ENCODE measurements at regions not wholly inside any gene's neighbourhood (a gene's known extent, or its start where the extent isn't known, plus 50 kb on each side); places are given as distances from the start of the nearest gene placed in this dataset.
A peak's percentile ranks its signal among the peaks of the same experiment; 100 is the strongest.

GRCh38 chr9:87111010-87111409 is 163.7 kb upstream of the GAS1 start:
- no peak for TF ChIP-seq CTCF (IDR thresholded peaks at IDR 0.05; ENCODE audit: low read length, missing control alignments)
- H3K4me3 ChIP-seq (replicated peaks; ENCODE audit: low read depth, low read length), result no peak overlapping the region
- DNase-seq (ENCODE audit: low read depth), result no peak

- DNase-seq (ENCODE audit: low read depth), result peak; percentile 62
- no peak for TF ChIP-seq CTCF (IDR thresholded peaks at IDR 0.05; ENCODE audit: low read length, missing control alignments)
- no peak overlapping the region for H3K4me3 ChIP-seq (replicated peaks; ENCODE audit: low read depth, low read length)
Observed at GRCh38 chr9:87112656-87113055, 165.3 kb upstream of the GAS1 start.

GRCh38 chr9:87113874-87114273 is 166.6 kb upstream of the GAS1 start:
- DNase-seq (ENCODE audit: low read depth), result no peak
- no peak for TF ChIP-seq CTCF (IDR thresholded peaks at IDR 0.05; ENCODE audit: low read length, missing control alignments)
- no peak overlapping the region for H3K4me3 ChIP-seq (replicated peaks; ENCODE audit: low read depth, low read length)

- no peak for DNase-seq (ENCODE audit: low read depth)
Observed at GRCh38 chr9:87115785-87116184, 168.5 kb upstream of the GAS1 start.

DNA sequence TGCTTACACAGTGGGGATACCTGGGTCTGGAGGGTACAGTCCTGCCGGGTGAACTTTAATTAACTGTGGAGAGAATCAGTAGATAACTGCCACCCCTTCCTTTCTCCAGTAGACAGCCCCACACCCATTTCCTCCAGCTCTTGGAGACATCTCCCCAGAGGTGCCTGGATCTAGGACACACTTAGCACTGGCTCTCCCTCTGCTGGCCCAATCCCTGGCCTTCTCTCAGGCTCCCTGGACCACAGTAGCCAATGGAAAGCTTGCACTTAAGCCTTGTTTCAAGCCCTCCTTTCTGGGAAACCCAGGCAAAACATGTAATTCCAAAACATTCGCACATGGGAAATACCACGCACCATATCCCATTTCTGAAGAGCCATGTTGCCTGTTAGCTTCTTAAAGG is 169.2 kb upstream of the GAS1 start:
- no peak for DNase-seq (ENCODE audit: low read depth)
- no peak overlapping the region for H3K4me3 ChIP-seq (replicated peaks; ENCODE audit: low read depth, low read length)
- no peak for TF ChIP-seq CTCF (IDR thresholded peaks at IDR 0.05; ENCODE audit: low read length, missing control alignments)

More at GRCh38 chr9:87115785-87116184, 168.5 kb upstream of the GAS1 start:
- no peak overlapping the region for H3K4me3 ChIP-seq (replicated peaks; ENCODE audit: low read depth, low read length)
- TF ChIP-seq CTCF (IDR thresholded peaks at IDR 0.05; ENCODE audit: low read length, missing control alignments), result no peak

DNA sequence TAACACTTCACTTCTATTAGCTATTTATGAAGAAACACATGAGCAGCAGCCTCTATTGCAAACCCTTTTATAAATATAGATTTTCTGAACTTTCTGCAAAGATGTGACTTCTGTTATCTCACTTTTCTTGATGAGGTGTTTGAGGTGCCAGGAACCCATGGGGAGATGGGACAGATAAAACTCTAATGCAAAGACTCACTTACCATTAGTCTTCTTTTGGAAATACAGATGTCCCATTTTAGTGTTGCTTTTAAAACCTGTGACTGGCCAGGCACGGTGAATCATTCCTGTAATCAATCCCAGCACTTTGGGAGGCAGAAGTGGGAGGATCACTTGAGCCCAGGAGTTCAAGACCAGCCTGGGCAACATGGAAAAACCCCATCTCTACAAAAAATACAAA is 171.3 kb upstream of the GAS1 start:
- H3K4me3 ChIP-seq (replicated peaks; ENCODE audit: low read depth, low read length), result no peak overlapping the region
- DNase-seq (ENCODE audit: low read depth), result no peak
- no peak for TF ChIP-seq CTCF (IDR thresholded peaks at IDR 0.05; ENCODE audit: low read length, missing control alignments)

- peak; percentile 90 for DNase-seq (ENCODE audit: low read depth)
- H3K4me3 ChIP-seq (replicated peaks; ENCODE audit: low read depth, low read length), result no peak overlapping the region
- TF ChIP-seq CTCF (IDR thresholded peaks at IDR 0.05; ENCODE audit: low read length, missing control alignments), result no peak
Observed at GRCh38 chr9:87119328-87119881, 172.1 kb upstream of the GAS1 start.
